ENCODE measurements at regions not wholly inside any gene's neighbourhood (a gene's known extent, or its start where the extent isn't known, plus 50 kb on each side); places are given as distances from the start of the nearest gene placed in this dataset.

- Histone ChIP-seq H3K4me1 (ENCODE audit: low read depth) (no peaks in the 10 kb centered on the region), H3K27ac (no peak overlapping the region), H3K27me3 (no peaks in the 10 kb centered on the region), H3K4me3 (no peak overlapping the region), H3K9me3 (ENCODE audit: low read depth) (no peaks in the 10 kb centered on the region), H3K36me3 (no peaks in the 10 kb centered on the region)
- TF ChIP-seq CTCF (IDR thresholded peaks at IDR 0.05; ENCODE audit: low read depth, low read length) = no peak
- DNase-seq (ENCODE audit: low read depth in 1 of 2, low spot score in 1 of 2) = peak in 1 of 2 donors; percentile 3
Measured at GRCh38 chr4:107219681-107220080, 183.6 kb upstream of the DKK2 start.

- TF ChIP-seq CTCF (IDR thresholded peaks at IDR 0.05; ENCODE audit: low read depth, low read length) = no peak
- Histone ChIP-seq H3K9me3 (ENCODE audit: low read depth) (no peaks in the 10 kb centered on the region), H3K4me3 (no peak overlapping the region), H3K36me3 (no peaks in the 10 kb centered on the region), H3K27ac (no peak overlapping the region), H3K4me1 (ENCODE audit: low read depth) (no peaks in the 10 kb centered on the region), H3K27me3 (no peaks in the 10 kb centered on the region)
- DNase-seq (ENCODE audit: low read depth in 1 of 2, low spot score in 1 of 2) = no peak
Measured at GRCh38 chr4:107216379-107216778, 180.3 kb upstream of the DKK2 start.

- no peak for TF ChIP-seq CTCF (IDR thresholded peaks at IDR 0.05; ENCODE audit: low read depth, low read length)
- no peaks in the 10 kb centered on the region for H3K9me3 ChIP-seq (ENCODE audit: low read depth)
- DNase-seq (ENCODE audit: low read depth in 1 of 2, low spot score in 1 of 2) = no peak
- no peak overlapping the region for H3K4me3 ChIP-seq
- no peaks in the 10 kb centered on the region for H3K36me3 ChIP-seq
- H3K4me1 ChIP-seq (ENCODE audit: low read depth) = no peaks in the 10 kb centered on the region
- no peaks in the 10 kb centered on the region for H3K27me3 ChIP-seq
- H3K27ac ChIP-seq = no peak overlapping the region
Measured at GRCh38 chr4:107215222-107215621, 179.1 kb upstream of the DKK2 start.

- Histone ChIP-seq H3K27ac (no peak overlapping the region), H3K36me3 (no peaks in the 10 kb centered on the region), H3K4me3 (no peak overlapping the region), H3K9me3 (ENCODE audit: low read depth) (no peaks in the 10 kb centered on the region), H3K4me1 (ENCODE audit: low read depth) (no peaks in the 10 kb centered on the region), H3K27me3 (no peaks in the 10 kb centered on the region)
- TF ChIP-seq CTCF (IDR thresholded peaks at IDR 0.05; ENCODE audit: low read depth, low read length) = no peak
- DNase-seq (ENCODE audit: low read depth in 1 of 2, low spot score in 1 of 2) = no peak
Measured at GRCh38 chr4:107213880-107214279, 177.8 kb upstream of the DKK2 start.

- Histone ChIP-seq H3K27me3 (no peaks in the 10 kb centered on the region), H3K9me3 (ENCODE audit: low read depth) (no peaks in the 10 kb centered on the region), H3K27ac (no peak overlapping the region), H3K4me3 (no peak overlapping the region), H3K4me1 (ENCODE audit: low read depth) (no peaks in the 10 kb centered on the region), H3K36me3 (no peaks in the 10 kb centered on the region)
- no peak for DNase-seq (ENCODE audit: low read depth in 1 of 2, low spot score in 1 of 2)
- no peak for TF ChIP-seq CTCF (IDR thresholded peaks at IDR 0.05; ENCODE audit: low read depth, low read length)
Measured at GRCh38 chr4:107213410-107213809, 177.3 kb upstream of the DKK2 start.

- no peaks in the 10 kb centered on the region for H3K9me3 ChIP-seq (ENCODE audit: low read depth)
- H3K27me3 ChIP-seq = no peaks in the 10 kb centered on the region
- H3K36me3 ChIP-seq = no peaks in the 10 kb centered on the region
- no peak overlapping the region for H3K4me3 ChIP-seq
- no peaks in the 10 kb centered on the region for H3K4me1 ChIP-seq (ENCODE audit: low read depth)
- no peak for TF ChIP-seq CTCF (IDR thresholded peaks at IDR 0.05; ENCODE audit: low read depth, low read length)
- no peak overlapping the region for H3K27ac ChIP-seq
- no peak for DNase-seq (ENCODE audit: low read depth in 1 of 2, low spot score in 1 of 2)
Measured at GRCh38 chr4:107212565-107212964, 176.5 kb upstream of the DKK2 start.
